ENCODE measurements at regions not wholly inside any gene's neighbourhood (a gene's known extent, or its start where the extent isn't known, plus 50 kb on each side); places are given as distances from the start of the nearest gene placed in this dataset.
"Not testable (repeated sequence)": the region's sequence is repeated elsewhere in the genome, so short reads cannot be mapped to it uniquely, and the experiment has no call there.

DNA sequence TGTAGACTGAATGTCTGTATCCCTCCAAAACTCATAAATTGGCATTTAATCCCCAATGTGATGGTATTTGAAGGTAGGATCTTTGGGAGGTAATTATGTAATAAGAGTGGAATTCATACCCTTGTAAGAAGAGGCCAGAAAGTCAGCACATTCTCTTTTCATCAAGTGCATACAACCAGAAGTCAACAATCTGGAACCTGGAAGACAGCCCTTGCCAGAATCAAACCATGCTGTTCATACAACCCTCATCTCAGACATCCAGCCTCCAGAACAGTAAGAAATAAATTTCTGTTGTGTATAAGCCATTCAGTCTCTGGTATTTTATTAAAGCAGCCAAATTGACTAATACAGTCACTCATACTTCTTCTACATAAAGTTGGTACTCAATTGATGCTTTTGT lies 481.0 kb upstream of the SOX9 start:
- H3K36me3 ChIP-seq: no peaks in the 10 kb centered on the region
- no peak overlapping the region for H3K4me3 ChIP-seq
- intact Hi-C loops (cut with DNase I): no loop called here
- no peaks in the 10 kb centered on the region for H3K9me3 ChIP-seq
- H3K27me3 ChIP-seq (ENCODE audit: low read depth): no peaks in the 10 kb centered on the region
- no peak for DNase-seq
- H3K4me1 ChIP-seq: no peaks in the 10 kb centered on the region
- no peak overlapping the region for H3K27ac ChIP-seq
- ATAC-seq: peak in 1 of 2 donors; percentile 66
- TF ChIP-seq, protein P1, sequence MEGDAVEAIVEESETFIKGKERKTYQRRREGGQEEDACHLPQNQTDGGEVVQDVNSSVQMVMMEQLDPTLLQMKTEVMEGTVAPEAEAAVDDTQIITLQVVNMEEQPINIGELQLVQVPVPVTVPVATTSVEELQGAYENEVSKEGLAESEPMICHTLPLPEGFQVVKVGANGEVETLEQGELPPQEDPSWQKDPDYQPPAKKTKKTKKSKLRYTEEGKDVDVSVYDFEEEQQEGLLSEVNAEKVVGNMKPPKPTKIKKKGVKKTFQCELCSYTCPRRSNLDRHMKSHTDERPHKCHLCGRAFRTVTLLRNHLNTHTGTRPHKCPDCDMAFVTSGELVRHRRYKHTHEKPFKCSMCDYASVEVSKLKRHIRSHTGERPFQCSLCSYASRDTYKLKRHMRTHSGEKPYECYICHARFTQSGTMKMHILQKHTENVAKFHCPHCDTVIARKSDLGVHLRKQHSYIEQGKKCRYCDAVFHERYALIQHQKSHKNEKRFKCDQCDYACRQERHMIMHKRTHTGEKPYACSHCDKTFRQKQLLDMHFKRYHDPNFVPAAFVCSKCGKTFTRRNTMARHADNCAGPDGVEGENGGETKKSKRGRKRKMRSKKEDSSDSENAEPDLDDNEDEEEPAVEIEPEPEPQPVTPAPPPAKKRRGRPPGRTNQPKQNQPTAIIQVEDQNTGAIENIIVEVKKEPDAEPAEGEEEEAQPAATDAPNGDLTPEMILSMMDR (IDR thresholded peaks at IDR 0.05): no peak

DNA sequence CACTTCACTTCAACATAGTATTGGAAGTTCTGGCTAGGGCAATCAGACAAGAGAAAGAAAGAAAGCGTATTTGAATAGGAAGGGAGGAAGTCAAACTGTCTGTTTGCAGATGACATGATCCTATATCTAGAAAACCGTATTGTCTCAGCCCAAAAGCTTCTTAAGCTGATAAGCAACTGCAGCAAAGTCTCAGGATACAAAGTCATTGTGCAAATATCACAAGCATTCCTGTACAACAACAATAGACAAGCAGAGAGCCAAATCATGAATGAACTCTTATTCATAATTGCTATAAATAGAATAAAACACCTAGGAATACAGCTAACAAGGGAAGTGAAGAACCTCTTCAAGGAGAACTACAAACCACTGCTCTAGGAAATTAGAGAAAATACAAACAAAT lies 473.9 kb upstream of the SOX9 start:
- intact Hi-C loops (cut with DNase I); H3K4me1 ChIP-seq; ATAC-seq; H3K4me3 ChIP-seq; H3K27me3 ChIP-seq (ENCODE audit: low read depth); DNase-seq; H3K36me3 ChIP-seq; H3K9me3 ChIP-seq; H3K27ac ChIP-seq: not testable (repeated sequence)

DNA sequence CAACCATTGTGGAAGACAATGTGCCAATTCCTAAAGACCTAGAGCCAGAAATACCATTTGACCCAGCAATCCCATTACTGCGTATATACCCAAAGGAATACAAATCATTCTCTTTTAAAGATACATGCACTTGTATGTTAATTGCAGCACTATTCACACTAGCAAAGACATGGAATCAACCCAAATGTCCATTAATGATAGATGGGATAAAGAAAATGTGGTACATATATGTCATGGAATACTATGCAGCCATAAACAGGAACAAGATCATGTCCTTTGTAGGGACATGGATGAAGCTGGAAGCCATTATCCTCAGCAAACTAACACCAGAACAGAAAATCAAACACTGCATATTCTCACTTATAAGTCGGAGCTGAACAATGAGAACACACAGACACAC lies 472.5 kb upstream of the SOX9 start:
- H3K36me3 ChIP-seq; ATAC-seq; DNase-seq; intact Hi-C loops (cut with DNase I); H3K4me3 ChIP-seq; H3K9me3 ChIP-seq; H3K27ac ChIP-seq; H3K27me3 ChIP-seq (ENCODE audit: low read depth); H3K4me1 ChIP-seq: not testable (repeated sequence)

DNA sequence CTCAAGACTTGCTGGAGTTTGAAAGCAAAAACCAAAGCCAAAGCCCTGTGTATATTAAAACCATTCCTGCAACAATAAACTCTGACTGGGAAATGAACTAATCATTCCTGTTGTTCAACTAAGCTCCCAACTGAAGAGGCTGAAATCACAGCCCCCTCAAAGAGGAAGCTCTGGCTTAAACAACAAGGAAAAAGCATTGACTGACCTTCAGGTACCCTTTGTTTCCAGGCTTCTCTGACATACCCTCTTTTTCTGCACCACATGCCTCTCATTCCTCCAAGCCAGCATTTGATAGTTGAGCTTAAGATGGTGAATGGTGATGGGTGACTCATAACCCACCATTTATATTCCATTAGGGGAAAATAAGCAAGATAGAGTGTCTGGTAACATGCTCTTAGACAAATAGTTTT lies 470.9 kb upstream of the SOX9 start:
- Histone ChIP-seq H3K27me3 (ENCODE audit: low read depth) (no peaks in the 10 kb centered on the region), H3K27ac (no peak overlapping the region), H3K9me3 (no peaks in the 10 kb centered on the region), H3K4me3 (no peak overlapping the region), H3K4me1 (no peaks in the 10 kb centered on the region), H3K36me3 (no peaks in the 10 kb centered on the region)
- ATAC-seq (no peak), DNase-seq (no peak)
- intact Hi-C loops (cut with DNase I): no loop called here
- TF ChIP-seq, protein P1 (IDR thresholded peaks at IDR 0.05): no peak

DNA sequence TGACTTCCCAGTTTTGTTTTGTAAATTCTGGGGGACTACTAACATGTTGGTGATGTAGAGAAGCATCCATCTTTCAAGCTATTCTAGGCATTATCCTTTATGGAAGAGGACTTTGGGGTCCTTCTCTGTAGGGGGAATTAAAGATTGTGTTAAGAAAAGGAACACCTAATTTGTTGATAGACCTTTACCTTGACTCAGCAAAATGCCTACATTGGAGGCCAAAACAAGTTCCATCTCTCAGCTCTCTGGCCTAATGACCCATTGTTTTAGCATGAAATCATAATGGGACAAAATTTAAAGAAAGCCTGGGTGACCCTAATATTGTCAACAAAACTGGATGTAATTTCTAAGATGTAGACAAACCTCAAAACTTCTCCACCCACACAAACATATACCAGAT lies 465.3 kb upstream of the SOX9 start:
- Histone ChIP-seq H3K36me3 (no peaks in the 10 kb centered on the region), H3K4me1 (no peaks in the 10 kb centered on the region), H3K9me3 (no peaks in the 10 kb centered on the region), H3K4me3 (no peak overlapping the region), H3K27ac (no peak overlapping the region), H3K27me3 (ENCODE audit: low read depth) (no peaks in the 10 kb centered on the region)
- TF ChIP-seq, protein P1 (IDR thresholded peaks at IDR 0.05): no peak
- ATAC-seq (no peak), DNase-seq (no peak)
- intact Hi-C loops (cut with DNase I): no loop called here

DNA sequence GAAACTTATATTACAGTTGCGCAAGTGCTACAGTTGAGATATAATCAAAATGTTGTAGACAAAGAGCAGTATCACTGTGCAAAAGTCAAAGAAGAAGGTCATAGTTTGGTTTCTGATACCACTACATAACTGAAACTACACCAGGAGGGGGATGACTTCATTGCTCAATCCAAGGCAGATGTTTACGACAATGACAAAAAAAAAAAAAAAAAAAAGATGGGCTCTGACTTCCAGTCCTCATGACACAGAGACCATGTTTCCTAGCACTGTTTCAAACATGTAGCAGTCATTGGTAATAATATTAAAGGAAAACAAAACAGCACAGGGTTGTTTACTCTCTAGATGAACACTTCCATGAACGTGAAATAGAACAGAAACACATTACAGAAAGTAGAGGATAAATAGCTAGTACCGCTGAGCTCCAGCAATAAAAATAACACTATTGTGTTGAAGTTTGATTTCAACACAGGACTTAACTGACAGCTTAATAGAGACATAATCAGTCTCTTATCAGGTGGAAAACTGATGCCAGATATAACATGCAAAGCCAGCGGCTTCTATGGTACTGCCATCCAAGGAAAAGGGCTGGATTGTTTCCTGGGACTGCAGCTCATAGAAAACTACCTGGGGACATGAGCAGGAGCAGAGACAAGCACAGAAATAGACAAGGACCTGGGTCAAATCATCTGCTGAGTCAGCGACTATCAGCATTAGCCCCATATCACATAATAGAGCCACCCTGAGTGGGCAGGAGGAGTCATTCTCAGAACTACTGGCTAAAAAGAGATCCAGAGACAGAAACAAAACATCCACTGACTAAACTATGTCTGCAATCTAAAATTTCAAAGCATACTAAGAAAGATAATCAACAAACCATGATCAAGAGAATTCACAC lies 463.6 kb upstream of the SOX9 start:
- no peaks in the 10 kb centered on the region for H3K36me3 ChIP-seq
- H3K27me3 ChIP-seq (ENCODE audit: low read depth): no peaks in the 10 kb centered on the region
- intact Hi-C loops (cut with DNase I): no loop called here
- TF ChIP-seq, protein P1 (IDR thresholded peaks at IDR 0.05): no peak
- H3K27ac ChIP-seq: no peak overlapping the region
- ATAC-seq (no peak), DNase-seq (no peak)
- H3K4me1 ChIP-seq: no peaks in the 10 kb centered on the region
- no peaks in the 10 kb centered on the region for H3K9me3 ChIP-seq
- no peak overlapping the region for H3K4me3 ChIP-seq

All from lower lobe of right lung (tissue), 2 donors.